OCI-LY1 (cell line): ENCODE measurements at regions not wholly inside any gene's neighbourhood (a gene's known extent, or its start where the extent isn't known, plus 50 kb on each side); places are given as distances from the start of the nearest gene placed in this dataset.

Source experiments
- CTCF ChIP-seq: fragments of 200-600 bp; sonication (generic), shearing (Covaris generic); IDR thresholded peaks from 2 replicates; pipeline ENCODE4 v1.5.1; 2017; ENCODE audit warnings: mild to moderate bottlenecking, antibody characterized with exemption, low read length, moderate library complexity, mixed read lengths
- EZH2 ChIP-seq: fragments of 200-600 bp; sonication (generic), shearing (Covaris generic); IDR thresholded peaks from 2 replicates; pipeline ENCODE4 v1.8.0; 2017; ENCODE audit warnings: borderline replicate concordance, mixed run types, mild to moderate bottlenecking, antibody characterized with exemption, low read length, moderate library complexity, mixed read lengths

- TF ChIP-seq CTCF, result no peak
- TF ChIP-seq EZH2, result no peak
These were observed 236.8 kb downstream of the CASP12 start for GRCh38 chr11:104661471-104661870.
